GM12892 (cell line): ENCODE measurements at regions not wholly inside any gene's neighbourhood (a gene's known extent, or its start where the extent isn't known, plus 50 kb on each side); places are given as distances from the start of the nearest gene placed in this dataset.

Experiments used
- DNase-seq: peaks from one replicate; pipeline ENCODE4 v3.0.0; 2011; ENCODE audit not compliant: insufficient read length
- FAIRE-seq: peaks from 2 replicates; lab custom pipeline; 2011; peaks lifted over from hg19 to GRCh38; lab: Jason Lieb, UNC
- POLR2A ChIP-seq: IDR thresholded peaks from 2 replicates; pipeline ENCODE4 v1.6.1; 2011; ENCODE audit warnings: low read depth, low read length, control low read depth
- POLR2AphosphoS5 ChIP-seq: IDR thresholded peaks from 2 replicates; pipeline ENCODE4 v1.6.1; 2011; ENCODE audit warnings: low read depth, low read length, control low read depth
- TAF1 ChIP-seq: IDR thresholded peaks from 2 replicates; pipeline ENCODE4 v1.6.1; 2011; ENCODE audit warnings: low read depth, mild to moderate bottlenecking, control low read depth, low read length, borderline replicate concordance

DNA sequence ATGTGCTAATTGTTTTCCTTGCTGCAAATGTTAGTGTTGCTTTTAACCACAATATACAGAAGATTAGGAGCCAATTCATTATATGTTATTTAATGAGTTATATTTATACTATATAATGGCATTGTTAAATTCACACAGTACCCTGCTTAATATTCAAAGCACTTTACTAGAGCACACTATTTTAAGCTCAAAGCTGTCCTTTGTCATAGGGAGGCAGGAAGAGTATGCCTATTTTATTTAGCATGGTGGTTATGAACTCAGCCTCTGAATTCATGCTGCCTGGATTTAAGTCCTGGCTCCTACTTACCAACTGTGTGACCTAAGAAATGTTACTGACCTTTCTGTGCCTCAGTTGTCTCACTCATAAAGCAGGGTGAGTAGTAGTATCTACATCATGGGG, 80.5 kb downstream of the FASTKD2 start:
- no peak for DNase-seq
- TF ChIP-seq POLR2AphosphoS5, result no peak
- no peak for TF ChIP-seq TAF1
- no peak for TF ChIP-seq POLR2A
- FAIRE-seq, result no peak

DNA sequence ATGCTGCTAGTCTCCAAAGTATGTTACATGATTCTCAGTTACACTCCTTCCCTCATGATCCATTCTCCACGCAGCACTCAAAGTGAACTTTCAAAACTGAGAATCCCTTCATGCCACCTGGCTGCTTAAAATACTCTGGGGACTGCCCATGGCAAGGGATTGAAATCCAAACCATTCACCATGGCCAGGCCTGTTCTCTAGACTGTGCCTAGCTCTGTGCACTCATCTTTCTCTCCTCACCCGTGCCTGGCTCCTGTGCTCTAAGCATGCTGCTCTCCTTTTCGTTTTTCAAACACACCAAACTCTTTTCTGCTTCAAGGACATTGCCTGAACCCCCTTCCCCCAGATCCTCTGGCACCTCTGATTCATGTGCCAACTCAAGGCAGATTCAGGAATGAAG, 80.9 kb downstream of the FASTKD2 start:
- TF ChIP-seq POLR2AphosphoS5, result no peak
- TF ChIP-seq POLR2A, result no peak
- no peak for TF ChIP-seq TAF1
- DNase-seq (no peak), FAIRE-seq (no peak)

DNA sequence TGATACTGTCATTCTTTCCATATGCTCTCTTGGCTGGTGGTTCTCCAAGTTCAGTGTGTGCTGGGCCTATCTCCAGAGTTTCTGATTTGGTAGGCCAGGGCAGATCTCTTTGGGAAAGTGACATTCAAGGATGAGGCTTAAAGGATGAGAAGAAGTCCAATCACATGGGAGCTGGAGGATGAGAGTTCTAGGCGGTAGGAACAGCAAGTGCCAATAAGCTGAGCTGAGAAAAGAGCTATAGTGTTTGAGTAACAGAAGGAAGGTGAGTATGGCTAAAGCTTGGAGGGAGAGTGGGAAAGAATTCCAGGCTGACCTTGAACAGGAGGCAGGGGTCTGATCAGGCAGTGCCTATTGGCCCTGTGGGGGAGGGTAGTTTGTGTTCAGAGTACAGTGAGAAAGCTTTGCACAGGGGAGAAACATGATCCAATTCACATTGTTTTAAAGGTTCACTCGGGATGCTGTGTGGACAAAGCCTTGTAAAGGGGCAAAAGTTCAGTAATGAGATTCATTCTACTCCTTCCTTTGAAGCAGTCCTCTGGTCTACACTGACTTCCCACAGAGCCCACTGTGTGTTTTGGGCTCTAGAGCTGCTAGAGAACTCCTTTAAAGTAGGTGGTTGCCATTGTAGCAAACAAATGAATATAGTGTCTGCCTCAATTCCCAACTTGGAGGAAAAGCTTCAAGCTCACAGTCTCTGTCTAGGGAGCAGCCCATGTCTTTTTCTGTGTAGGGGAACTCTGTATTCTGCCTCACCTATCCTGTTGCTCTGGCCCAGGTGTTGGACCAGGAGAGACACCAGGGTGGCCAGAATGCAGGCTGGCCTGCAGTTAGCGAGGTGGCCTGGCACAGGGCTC, 81.8 kb downstream of the FASTKD2 start:
- no peak for TF ChIP-seq TAF1
- no peak for TF ChIP-seq POLR2AphosphoS5
- no peak for TF ChIP-seq POLR2A
- FAIRE-seq (no peak), DNase-seq (no peak)

DNA sequence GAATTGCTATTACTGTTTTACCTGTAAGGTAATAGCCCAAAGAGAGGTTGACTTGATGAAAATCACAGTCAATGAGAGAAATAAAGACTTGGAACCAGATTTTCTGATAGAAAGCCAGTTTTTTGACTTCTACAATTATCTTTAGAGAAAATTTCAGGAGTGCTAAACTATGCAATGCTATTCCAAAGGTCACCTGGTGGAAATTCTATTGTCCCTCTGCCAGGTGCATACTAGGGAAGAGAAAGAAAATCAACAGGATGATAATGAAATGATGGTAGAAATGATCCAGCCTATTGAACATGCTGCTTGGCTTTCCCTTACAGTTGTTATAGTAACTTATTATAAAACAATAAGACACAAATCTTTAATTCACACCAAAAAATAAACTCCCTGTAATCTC, 85.0 kb downstream of the FASTKD2 start:
- FAIRE-seq (no peak), DNase-seq (no peak)
- TF ChIP-seq TAF1, result no peak
- no peak for TF ChIP-seq POLR2A
- TF ChIP-seq POLR2AphosphoS5, result no peak

DNA sequence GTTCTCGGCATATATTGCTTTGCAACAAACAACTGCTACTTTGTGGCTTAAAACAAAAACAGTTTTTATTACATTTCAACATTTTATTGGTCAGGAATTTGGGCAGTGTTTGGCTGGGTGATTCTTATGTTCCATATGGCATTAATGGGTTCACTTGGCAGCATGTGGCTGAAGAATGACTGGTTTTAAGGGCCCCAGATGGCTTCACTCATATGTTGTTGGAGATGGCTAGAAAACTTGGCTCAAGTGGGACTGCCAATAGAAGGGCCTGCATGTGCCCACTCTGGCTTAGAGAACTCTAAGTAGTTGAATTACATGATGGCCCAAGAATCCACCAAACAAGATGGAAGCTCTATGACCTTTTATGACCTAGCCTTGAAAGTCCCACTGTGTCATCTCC, 86.1 kb downstream of the FASTKD2 start:
- FAIRE-seq, result no peak
- no peak for DNase-seq
- TF ChIP-seq TAF1 (no peak), POLR2AphosphoS5 (no peak), POLR2A (no peak)

DNA sequence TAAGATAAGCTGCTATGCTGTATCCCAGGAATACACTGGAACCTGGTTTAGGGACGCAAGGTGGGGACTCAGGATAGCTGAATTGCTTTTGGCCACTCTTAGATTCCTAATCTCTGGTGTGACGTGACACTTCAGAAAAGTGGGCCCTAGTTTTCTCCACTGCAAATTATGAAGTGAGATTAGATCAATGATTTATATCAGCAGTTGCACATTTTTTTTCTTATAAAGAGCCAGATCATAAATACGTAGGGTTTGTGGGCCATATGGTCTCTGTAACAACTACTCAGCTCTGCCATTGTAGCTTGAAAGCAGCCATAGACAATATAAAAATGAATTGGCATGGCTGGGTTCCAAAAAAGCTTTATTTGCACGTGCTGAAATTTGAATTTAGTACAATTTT, 85.4 kb upstream of the CPO start:
- DNase-seq (no peak), FAIRE-seq (no peak)
- TF ChIP-seq TAF1 (no peak), POLR2AphosphoS5 (no peak), POLR2A (no peak)

DNA sequence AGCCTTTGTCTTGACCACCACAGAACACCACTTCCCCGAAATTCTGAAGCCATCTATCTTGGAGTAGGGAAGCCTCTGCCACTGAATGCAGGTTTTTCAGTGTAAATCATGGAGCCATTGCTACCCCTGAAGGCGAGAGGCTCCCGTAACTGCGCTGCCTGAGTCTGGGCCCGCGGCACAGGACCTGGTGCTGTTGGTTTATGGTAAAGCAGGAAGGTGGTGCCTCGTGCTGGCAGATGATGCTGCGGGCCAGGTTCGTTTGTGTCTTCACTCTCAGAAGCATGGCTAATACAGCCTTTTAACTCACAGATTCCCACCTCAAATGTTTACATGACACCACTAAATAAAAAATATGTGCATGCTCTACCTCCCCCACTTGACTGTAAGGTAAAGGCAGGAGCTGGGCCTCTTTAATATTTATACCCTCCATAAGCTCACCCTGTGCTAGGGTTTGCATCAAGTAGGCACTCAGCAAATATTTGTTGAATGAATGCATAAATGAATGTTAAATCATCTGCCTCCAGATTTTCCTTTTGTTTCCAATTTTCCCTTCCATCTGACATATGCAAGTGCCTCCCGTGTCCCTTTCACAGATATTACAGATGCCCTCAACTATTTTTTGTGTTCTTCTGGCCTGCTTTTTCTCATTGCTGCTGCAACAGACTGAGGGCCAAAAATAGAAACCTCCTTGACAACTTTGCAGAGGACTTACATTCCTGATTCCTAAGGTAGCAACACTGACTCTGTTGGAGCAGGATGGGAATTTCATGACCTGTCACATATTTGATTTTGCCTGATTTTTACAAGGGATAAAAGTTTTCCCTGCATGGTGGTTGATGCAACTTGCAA, 83.5 kb upstream of the CPO start:
- DNase-seq, result no peak
- no peak for FAIRE-seq
- TF ChIP-seq TAF1 (no peak), POLR2A (no peak), POLR2AphosphoS5 (no peak)

DNA sequence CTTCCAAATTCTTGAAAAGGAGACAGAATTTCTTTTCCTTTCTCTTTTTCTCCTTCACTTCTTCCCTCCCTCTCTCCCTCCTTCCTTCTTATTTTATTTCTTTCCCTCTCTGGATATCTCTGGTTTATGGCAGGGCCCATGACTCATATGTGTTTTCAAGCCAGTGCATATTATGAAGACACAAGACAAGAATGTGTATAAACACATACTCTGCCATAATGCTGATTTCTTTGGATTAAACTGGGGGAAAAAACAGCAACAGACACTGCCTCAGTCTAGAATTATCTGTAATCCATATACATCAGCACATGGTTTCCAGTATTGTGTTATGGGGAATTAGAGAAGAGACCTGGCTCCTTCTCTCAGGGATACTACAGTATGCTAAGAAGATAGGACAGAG, 82.8 kb upstream of the CPO start:
- no peak for FAIRE-seq
- DNase-seq, result no peak

DNA sequence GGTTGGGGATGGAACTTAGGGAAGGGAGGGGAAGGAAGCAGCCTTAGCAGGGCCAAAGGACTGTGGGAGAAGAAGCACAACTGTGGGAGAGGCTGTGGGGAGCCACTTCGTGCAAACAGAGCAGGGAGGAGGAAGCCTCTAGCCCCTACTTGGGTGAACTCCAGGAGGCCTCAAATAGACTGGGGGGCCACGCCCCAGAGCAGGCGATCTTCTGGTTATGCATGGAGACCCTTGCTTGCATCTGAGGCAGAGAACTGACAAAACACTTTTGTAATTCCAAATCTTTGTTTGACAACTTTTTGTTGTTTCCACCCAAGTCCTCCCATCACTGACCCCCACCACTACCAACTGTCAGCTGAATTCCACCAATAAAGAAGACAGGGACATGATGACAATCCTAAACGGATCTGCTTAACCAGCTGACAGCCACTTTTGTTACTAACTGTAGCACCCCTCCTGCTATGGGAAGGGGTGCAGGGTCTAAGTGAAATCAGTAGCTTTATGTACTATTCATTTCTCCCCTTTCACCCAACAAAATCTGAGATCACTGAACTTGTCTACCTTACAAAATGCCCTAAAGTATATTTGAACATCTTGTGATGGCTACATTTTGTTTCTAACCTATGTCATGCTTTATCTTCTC, 80.5 kb upstream of the CPO start:
- TF ChIP-seq POLR2A (no peak), TAF1 (no peak), POLR2AphosphoS5 (no peak)
- FAIRE-seq, result no peak
- no peak for DNase-seq

More for the DNA sequence above, 82.8 kb upstream of the CPO start:
- no peak for TF ChIP-seq TAF1
- no peak for TF ChIP-seq POLR2AphosphoS5
- TF ChIP-seq POLR2A, result no peak

DNA sequence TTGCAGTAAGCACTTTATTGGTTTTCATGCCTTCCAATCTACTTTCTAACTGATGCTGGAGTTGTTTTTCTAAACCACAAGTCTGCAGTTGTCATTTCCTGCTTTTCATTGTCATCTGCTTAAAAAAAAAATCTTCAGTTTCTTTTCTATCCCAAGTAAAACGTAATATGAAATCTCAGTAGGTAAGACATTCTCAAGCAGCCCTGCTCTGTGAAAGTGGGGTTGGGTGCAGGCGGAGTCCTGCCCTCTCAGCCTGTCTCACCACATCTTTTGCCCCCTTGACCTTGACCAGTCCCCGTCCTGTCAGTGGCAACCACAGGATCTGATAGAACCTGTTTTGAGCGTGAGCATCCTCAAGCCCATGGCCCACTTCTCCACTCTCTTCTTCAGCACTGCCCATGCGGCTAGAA, 80.0 kb upstream of the CPO start:
- peak; percentile 30 for FAIRE-seq
- no peak for TF ChIP-seq POLR2A
- TF ChIP-seq TAF1, result no peak
- TF ChIP-seq POLR2AphosphoS5, result no peak
- no peak for DNase-seq

DNA sequence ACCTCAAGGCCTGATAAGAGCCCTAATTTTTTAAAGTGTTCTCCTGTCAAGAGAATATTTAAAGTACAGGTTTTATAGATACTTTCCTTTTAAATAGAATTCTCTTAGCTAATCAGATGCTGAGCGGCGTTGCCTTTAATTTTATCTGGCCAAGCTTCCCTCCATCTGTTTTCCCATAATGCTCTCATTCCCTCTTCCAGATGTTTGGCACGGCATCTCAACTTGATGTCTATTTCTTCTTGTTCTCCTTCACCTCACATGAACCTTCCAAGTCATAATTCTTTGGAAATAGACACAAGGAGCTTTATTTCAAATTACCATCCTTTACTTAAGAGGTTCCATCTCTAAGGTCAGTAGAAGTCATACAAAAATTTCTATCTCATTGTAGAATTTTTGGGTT, 76.1 kb upstream of the CPO start:
- FAIRE-seq (no peak), DNase-seq (no peak)
- no peak for TF ChIP-seq POLR2A
- no peak for TF ChIP-seq TAF1
- no peak for TF ChIP-seq POLR2AphosphoS5
